HUES48 (cell line): ENCODE measurements at regions not wholly inside any gene's neighbourhood (a gene's known extent, or its start where the extent isn't known, plus 50 kb on each side); places are given as distances from the start of the nearest gene placed in this dataset.
"Not testable (repeated sequence)": the region's sequence is repeated elsewhere in the genome, so short reads cannot be mapped to it uniquely, and the experiment has no call there.

Experiments
- H3K27ac ChIP-seq: one replicate; pipeline ENCODE4 v1.7.0; 2013; ENCODE audit warnings: low read depth, low read length, inconsistent platforms
- H3K27me3 ChIP-seq: 2 replicates; pipeline ENCODE4 v1.6.1; 2013; ENCODE audit warnings: mild to moderate bottlenecking, low read length; ENCODE audit not compliant: control insufficient read depth, insufficient read depth
- H3K36me3 ChIP-seq: 2 replicates; pipeline ENCODE4 v1.6.1; 2013; ENCODE audit warnings: low read length; ENCODE audit not compliant: control insufficient read depth, insufficient read depth
- H3K4me1 ChIP-seq: 2 replicates; pipeline ENCODE4 v1.6.1; 2013; ENCODE audit warnings: mild to moderate bottlenecking, low read length; ENCODE audit not compliant: control insufficient read depth, insufficient read depth
- H3K4me3 ChIP-seq: 2 replicates; pipeline ENCODE4 v1.5.1; 2013; ENCODE audit warnings: mild to moderate bottlenecking, low read depth, low read length
- H3K9ac ChIP-seq: 2 replicates; pipeline ENCODE4 v1.6.1; 2013; ENCODE audit warnings: mild to moderate bottlenecking, low read depth, low read length, moderate library complexity
- H3K9me3 ChIP-seq: 2 replicates; pipeline ENCODE4 v1.6.1; 2013; ENCODE audit warnings: low read length; ENCODE audit not compliant: control insufficient read depth, insufficient read depth

DNA sequence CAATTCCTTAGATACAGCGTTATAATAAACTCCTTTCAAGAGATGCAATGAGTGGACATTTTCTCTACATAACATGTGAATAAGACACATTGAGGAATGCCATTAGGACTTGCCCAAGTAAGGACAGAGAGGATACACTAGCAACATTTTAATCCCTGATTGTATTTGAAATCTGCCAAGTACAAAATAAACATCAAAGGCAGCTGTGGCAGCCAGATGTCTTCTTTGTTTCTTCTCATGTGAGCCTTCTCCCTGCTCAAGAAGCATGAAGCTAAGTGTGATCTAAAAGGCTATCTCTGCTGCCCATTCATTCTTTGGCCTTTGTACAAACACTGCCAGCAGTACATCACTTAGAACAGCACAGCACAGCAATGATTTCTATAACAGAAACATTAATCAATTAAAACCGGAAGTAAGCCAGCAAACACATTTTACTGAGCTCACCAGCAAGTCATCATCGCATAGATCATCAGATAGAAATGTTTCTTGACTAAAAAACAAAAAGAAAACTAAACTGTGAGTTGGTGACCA, 364.0 kb downstream of the CNTN6 start:
- no peak overlapping the region for H3K27ac ChIP-seq
- no peaks in the 10 kb centered on the region for H3K9me3 ChIP-seq
- H3K27me3 ChIP-seq, result no peaks in the 10 kb centered on the region
- H3K4me1 ChIP-seq, result peaks cover 8% of the 10 kb centered on the region; the same call in 1 of the 2 replicates
- H3K4me3 ChIP-seq, result no peak overlapping the region
- no peaks in the 10 kb centered on the region for H3K36me3 ChIP-seq
- no peak overlapping the region for H3K9ac ChIP-seq

DNA sequence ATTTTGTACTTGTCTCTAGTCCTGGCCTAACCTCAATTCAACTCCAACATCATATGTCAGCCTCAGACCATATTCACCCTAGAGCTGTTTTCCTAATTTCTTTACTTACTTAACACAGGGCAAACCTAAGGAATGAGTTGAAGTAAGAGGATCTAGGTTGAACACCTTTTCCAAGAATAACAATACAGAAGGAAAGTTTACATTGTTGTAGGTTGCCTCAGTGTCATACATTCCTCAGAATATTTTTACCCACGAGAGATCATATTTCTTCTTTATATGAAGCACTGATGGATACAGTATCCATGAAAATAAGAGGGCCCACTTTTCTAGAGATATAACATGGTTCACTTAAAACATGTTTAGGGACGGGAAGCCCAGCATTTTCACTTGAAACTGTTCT, 369.5 kb downstream of the CNTN6 start:
- H3K27ac ChIP-seq, result no peak overlapping the region
- no peak overlapping the region for H3K4me3 ChIP-seq
- no peak overlapping the region for H3K9ac ChIP-seq
- H3K4me1 ChIP-seq, result no peaks in the 10 kb centered on the region; the same call in 1 of the 2 replicates
- H3K27me3 ChIP-seq, result no peaks in the 10 kb centered on the region
- no peaks in the 10 kb centered on the region for H3K36me3 ChIP-seq
- no peaks in the 10 kb centered on the region for H3K9me3 ChIP-seq

DNA sequence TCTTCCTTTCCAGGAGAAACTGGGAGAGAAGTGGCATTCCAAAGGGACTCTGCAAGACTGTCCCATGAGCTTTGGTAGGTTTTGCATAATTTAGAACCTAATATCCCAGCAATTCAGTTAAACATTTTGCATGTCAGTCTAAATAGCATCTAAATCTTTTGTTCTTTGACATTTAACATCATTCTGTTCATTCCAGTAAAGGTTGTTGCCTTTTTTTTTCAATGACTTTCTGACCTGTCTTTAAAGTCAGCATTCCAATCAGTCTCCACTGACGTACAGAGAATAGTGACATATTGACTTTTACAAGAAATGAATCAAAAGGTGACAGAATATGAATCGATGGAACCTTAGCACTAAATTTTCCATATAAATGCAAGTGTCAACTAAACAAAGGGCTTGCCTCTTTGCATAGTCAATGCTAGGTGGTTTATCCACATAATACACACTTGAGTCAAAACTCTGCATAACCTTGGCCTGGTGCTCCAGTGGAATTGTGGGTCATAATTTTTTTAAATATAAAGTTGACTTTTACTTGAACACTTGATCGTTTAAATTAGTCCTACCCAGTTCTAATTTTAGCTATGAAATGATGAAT, 370.1 kb downstream of the CNTN6 start:
- H3K4me3 ChIP-seq, result no peak overlapping the region
- H3K36me3 ChIP-seq, result no peaks in the 10 kb centered on the region
- no peak overlapping the region for H3K9ac ChIP-seq
- H3K27ac ChIP-seq, result no peak overlapping the region
- no peaks in the 10 kb centered on the region for H3K27me3 ChIP-seq
- no peaks in the 10 kb centered on the region; the same call in 1 of the 2 replicates for H3K4me1 ChIP-seq
- H3K9me3 ChIP-seq, result no peaks in the 10 kb centered on the region

DNA sequence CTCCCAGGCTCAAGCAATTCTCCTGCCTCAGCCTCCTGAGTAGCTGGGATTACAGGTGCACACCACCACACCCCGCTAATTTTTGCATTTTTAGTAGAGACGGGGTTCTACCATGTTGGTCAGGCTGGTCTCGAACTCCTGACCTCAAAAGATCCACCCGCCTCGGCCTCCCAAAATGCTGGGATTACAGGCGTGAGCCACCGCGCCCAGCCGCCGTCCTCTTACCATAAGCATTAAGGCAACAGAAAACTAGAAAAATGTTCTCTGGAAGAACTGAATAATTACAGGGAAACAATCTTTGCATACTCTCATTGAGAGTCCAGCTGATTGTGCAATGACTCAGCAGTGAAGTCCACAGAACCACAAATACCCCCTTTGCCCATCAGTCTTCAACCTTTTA, 372.3 kb downstream of the CNTN6 start:
- not testable (repeated sequence) for H3K36me3 ChIP-seq, H3K27ac ChIP-seq, H3K9me3 ChIP-seq

DNA sequence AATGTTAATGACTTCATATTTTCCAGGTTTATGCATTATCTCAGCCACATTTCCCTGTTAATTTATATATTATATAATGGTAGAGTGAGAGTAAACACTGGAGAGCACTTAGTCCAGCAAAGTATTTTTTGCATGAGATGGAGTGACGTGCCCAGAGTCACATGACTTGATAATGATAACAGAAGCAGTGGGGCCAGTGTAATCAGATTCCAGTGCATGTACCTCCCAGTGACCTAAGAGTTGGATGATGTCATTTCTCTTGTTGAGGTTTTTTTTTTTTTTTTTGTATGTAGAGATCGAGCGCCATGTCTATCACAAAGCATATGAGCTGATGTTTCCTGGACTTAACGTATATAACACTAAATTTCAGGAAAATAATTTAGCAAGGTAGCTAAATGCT, 375.3 kb downstream of the CNTN6 start:
- H3K9ac ChIP-seq, result no peak overlapping the region
- H3K9me3 ChIP-seq, result no peaks in the 10 kb centered on the region
- no peaks in the 10 kb centered on the region; the same call in 1 of the 2 replicates for H3K4me1 ChIP-seq
- H3K27ac ChIP-seq, result no peak overlapping the region
- H3K36me3 ChIP-seq, result no peaks in the 10 kb centered on the region
- H3K4me3 ChIP-seq, result no peak overlapping the region
- no peaks in the 10 kb centered on the region for H3K27me3 ChIP-seq

More for the DNA sequence above, 372.3 kb downstream of the CNTN6 start:
- H3K9ac ChIP-seq, H3K27me3 ChIP-seq, H3K4me1 ChIP-seq, H3K4me3 ChIP-seq: not testable (repeated sequence)

DNA sequence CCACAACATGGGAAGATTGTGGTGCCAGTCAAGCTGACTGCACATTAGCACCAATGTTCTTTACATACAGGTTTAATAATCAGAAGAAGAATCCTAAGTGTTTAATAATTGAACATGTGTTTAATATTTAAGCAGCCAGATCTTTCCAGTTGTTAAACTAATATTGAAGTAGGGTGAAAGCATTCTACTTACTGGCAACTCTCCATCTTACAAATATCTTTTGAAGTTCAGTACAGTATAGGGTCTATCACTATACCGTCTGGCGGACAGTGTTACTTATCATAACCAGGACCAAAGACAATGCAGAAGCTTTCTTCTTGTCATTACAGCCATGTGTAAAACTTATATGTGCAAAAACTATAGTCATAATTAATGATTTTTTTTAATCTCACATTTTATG, 376.4 kb downstream of the CNTN6 start:
- Histone ChIP-seq H3K4me1 (no peaks in the 10 kb centered on the region), H3K9me3 (no peaks in the 10 kb centered on the region), H3K36me3 (no peaks in the 10 kb centered on the region), H3K4me3 (no peak overlapping the region), H3K27ac (no peak overlapping the region), H3K9ac (no peak overlapping the region), H3K27me3 (no peaks in the 10 kb centered on the region)

DNA sequence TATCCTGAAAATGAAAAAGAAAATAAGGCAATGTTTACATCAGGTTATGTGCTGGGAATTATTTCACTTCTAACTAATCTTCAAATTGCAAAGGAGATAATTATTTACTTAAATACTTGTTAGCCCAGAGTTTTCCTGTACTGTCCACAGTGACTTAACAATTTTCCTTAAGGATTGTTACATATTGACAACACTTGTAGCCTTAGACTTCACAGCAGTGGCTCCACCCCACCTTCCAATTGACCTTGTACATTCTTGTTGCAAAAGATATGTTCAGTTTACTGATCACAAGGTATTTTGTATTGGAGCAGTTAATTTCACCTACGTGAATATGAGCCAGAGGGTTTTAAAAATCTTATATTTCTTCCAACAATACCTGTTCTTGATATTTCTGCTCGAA, 376.9 kb downstream of the CNTN6 start:
- H3K27me3 ChIP-seq, result no peaks in the 10 kb centered on the region
- no peaks in the 10 kb centered on the region for H3K9me3 ChIP-seq
- no peaks in the 10 kb centered on the region for H3K4me1 ChIP-seq
- no peaks in the 10 kb centered on the region for H3K36me3 ChIP-seq
- no peak overlapping the region for H3K27ac ChIP-seq
- no peak overlapping the region for H3K4me3 ChIP-seq
- no peak overlapping the region for H3K9ac ChIP-seq

DNA sequence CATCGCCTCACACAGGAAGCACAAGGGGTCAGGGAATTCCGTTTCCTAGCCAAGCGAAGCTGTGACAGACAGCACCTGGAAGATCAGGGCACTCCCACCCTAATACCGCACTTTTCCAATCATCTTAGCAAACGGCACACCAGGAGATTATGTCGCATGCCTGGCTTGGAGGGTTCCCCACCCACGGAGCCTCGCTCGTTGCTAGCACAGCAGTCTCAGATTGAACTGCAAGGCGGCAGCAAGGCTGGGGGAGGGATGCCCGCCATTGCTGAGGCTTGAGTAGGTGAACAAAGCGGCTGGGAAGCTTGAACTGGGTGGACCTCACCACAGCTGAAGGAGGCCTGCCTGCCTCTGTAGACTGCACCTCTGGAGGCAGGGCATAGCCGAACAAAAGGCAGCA, 384.8 kb downstream of the CNTN6 start:
- H3K4me3 ChIP-seq, result no peak overlapping the region
- H3K27ac ChIP-seq, result no peak overlapping the region
- no peaks in the 10 kb centered on the region for H3K9me3 ChIP-seq
- no peaks in the 10 kb centered on the region for H3K4me1 ChIP-seq
- H3K36me3 ChIP-seq, result no peaks in the 10 kb centered on the region
- no peaks in the 10 kb centered on the region for H3K27me3 ChIP-seq
- no peak overlapping the region for H3K9ac ChIP-seq

DNA sequence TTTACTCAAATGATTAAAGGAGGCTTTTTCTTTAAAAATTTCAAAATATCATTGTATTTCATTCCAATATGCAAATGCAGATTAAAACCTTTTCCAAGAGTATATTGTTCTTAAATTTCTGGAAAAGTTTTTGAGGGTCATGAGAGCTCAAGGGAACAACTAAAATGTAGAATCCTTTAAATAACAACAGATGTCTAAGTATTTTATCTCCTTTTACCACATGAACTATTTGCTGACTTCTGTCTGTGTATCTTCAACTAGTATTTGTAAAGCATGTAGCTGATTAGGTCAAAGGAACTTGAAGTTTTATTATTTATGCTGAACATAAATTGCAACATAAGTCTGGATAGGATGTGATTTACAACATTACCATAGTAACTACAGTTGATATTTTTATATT, 402.6 kb downstream of the CNTN6 start:
- no peaks in the 10 kb centered on the region for H3K36me3 ChIP-seq
- H3K4me3 ChIP-seq, result no peak overlapping the region
- H3K9ac ChIP-seq, result no peak overlapping the region
- H3K27ac ChIP-seq, result no peak overlapping the region
- H3K4me1 ChIP-seq, result 0 out of 2 replicates have a peak, but pooled peaks cover 3% of the 10 kb centered on the region
- H3K27me3 ChIP-seq, result no peaks in the 10 kb centered on the region
- no peaks in the 10 kb centered on the region for H3K9me3 ChIP-seq

DNA sequence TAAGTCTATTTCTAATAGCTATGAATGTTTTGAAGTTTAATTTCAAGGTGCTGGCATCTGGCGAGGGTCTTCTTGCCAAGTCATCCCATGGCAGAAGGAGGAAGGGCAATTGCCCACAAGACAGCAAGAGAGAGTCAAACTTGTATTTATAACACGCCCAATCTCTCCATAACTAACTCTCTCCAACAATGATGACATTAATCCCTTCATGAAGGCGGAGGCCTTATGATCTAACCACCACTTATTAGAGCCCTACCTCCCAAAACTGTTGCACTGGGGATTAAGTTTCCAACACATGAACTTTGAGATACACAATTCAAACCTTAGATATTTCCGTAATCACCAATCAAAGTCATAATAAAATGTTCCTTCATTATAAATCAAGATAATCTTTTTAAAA, 406.9 kb downstream of the CNTN6 start:
- no peak overlapping the region for H3K4me3 ChIP-seq
- H3K9me3 ChIP-seq, result no peaks in the 10 kb centered on the region
- H3K27ac ChIP-seq, result no peak overlapping the region
- peaks cover 33% of the 10 kb centered on the region for H3K4me1 ChIP-seq
- no peak overlapping the region for H3K9ac ChIP-seq
- no peaks in the 10 kb centered on the region for H3K27me3 ChIP-seq
- no peaks in the 10 kb centered on the region for H3K36me3 ChIP-seq

DNA sequence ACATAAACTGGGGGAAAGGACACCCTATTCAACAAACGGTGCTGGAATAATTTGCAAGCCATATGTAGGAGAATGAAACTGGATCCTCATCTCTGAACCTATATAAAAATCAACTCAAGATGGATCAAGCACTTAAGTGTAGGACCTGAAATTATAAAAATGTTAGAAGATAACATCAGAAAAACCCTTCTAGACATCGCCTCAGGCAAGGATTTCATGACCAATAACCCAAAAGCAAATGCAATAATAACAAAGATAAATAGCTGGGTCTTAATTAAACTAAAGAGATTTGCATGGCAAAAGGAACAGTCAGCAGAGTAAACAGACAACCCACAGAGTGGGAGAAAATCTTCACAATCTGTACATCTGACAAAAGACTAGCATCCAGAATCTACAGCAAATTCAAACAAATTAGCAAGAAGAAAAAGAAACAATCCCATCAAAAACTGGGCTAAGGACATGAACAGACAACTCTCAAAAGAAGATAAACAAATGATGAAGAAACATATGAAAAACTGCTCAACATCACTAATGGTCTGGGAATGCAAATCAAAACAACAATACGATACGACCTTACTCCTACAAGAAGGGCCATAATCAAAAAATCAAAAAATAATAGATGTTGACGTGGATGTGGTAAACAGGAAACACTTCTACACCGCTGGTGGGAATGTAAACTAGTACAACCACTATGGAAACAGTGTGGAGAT, 408.7 kb downstream of the CNTN6 start:
- Histone ChIP-seq H3K9me3 (no peaks in the 10 kb centered on the region), H3K9ac (no peak overlapping the region), H3K27ac (no peak overlapping the region)

More for the DNA sequence above, 408.7 kb downstream of the CNTN6 start:
- Histone ChIP-seq H3K4me3 (no peak overlapping the region), H3K36me3 (no peaks in the 10 kb centered on the region), H3K27me3 (no peaks in the 10 kb centered on the region), H3K4me1 (peaks cover 51% of the 10 kb centered on the region)
